ENCODE measurements at regions not wholly inside any gene's neighbourhood (a gene's known extent, or its start where the extent isn't known, plus 50 kb on each side); places are given as distances from the start of the nearest gene placed in this dataset.

DNA sequence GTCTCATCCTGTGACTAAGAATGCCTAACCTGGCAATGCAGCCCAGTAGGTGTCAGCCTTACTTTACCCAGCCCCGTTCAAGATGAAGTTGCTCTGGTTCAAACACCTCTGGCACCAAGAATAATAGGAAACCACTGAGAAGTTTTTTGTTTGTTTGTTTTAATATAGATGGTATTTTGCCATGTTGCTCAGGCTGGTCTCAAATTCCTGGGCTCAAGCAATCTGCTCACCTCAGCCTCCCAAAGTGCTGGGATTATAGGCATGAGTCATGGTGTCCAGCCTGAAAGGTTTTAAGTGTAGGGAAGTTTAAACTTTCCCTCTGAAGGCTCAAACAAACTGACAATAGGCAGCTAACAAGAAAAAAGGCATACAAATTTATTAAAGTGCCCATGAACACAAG is 51.2 kb upstream of the ABCC4 start:
- TF ChIP-seq, protein P1, sequence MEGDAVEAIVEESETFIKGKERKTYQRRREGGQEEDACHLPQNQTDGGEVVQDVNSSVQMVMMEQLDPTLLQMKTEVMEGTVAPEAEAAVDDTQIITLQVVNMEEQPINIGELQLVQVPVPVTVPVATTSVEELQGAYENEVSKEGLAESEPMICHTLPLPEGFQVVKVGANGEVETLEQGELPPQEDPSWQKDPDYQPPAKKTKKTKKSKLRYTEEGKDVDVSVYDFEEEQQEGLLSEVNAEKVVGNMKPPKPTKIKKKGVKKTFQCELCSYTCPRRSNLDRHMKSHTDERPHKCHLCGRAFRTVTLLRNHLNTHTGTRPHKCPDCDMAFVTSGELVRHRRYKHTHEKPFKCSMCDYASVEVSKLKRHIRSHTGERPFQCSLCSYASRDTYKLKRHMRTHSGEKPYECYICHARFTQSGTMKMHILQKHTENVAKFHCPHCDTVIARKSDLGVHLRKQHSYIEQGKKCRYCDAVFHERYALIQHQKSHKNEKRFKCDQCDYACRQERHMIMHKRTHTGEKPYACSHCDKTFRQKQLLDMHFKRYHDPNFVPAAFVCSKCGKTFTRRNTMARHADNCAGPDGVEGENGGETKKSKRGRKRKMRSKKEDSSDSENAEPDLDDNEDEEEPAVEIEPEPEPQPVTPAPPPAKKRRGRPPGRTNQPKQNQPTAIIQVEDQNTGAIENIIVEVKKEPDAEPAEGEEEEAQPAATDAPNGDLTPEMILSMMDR (IDR thresholded peaks at IDR 0.05 in 8 of 11, conservative IDR thresholded peaks at IDR 0.05 in 3 of 11) = no peak
- TF ChIP-seq POLR2A (IDR thresholded peaks at IDR 0.05) = no peak
- TF ChIP-seq POLR2AphosphoS5 (IDR thresholded peaks at IDR 0.05) = no peak
- no peak for DNase-seq
- no peaks in the 10 kb centered on the region for H3K27me3 ChIP-seq (replicated peaks in 1 of 7)
- no peaks in the 10 kb centered on the region for H3K36me3 ChIP-seq
- no peak overlapping the region for H3K4me3 ChIP-seq
- H3K9me3 ChIP-seq = peaks cover 0 to 8% (median 0%) of the 10 kb centered on the region in 8 donors
- no peak overlapping the region for H3K27ac ChIP-seq
- no peaks in the 10 kb centered on the region for H3K4me1 ChIP-seq
- intact Hi-C loops (cut with DNase I; ENCODE audit: low total_unique reads) = no loop called here
- 4 to 95% (median 85%) methylated on average over 1 of the region's 1 CpG for WGBS, 5 donors

DNA sequence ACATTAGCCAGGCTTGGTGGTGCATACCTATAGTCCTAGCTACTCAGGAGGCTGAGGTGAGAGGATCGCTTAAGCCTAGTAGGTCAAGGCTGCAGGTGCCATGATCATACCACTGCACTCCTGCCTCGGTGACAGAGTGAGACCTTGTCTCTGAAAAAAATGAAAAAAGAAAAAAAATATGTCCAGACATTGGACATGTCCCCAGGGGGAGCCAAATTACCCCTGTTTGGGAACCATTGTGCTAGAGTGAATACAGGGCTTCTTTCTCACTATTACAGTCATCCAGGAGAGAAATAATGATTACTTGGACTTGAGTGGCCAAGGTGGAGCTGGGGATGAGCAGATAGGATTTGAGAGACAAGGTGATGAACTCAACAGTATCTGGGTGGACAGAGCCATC is 52.9 kb upstream of the ABCC4 start:
- H3K4me3 ChIP-seq = no peak overlapping the region
- no peaks in the 10 kb centered on the region for H3K36me3 ChIP-seq
- peaks cover 0 to 8% (median 0%) of the 10 kb centered on the region in 8 donors for H3K9me3 ChIP-seq
- H3K27ac ChIP-seq = no peak overlapping the region
- 47 to 86% (median 83%) methylated on average over 2 of the region's 2 CpGs for WGBS, 5 donors
- TF ChIP-seq, protein P1 (IDR thresholded peaks at IDR 0.05 in 8 of 11, conservative IDR thresholded peaks at IDR 0.05 in 3 of 11) = no peak
- no peak for TF ChIP-seq POLR2A (IDR thresholded peaks at IDR 0.05)
- no peak for TF ChIP-seq POLR2AphosphoS5 (IDR thresholded peaks at IDR 0.05)
- no peaks in the 10 kb centered on the region for H3K4me1 ChIP-seq
- H3K27me3 ChIP-seq (replicated peaks in 1 of 7) = no peaks in the 10 kb centered on the region
- intact Hi-C loops (cut with DNase I; ENCODE audit: low total_unique reads) = no loop called here
- DNase-seq = peak; percentile 14

DNA sequence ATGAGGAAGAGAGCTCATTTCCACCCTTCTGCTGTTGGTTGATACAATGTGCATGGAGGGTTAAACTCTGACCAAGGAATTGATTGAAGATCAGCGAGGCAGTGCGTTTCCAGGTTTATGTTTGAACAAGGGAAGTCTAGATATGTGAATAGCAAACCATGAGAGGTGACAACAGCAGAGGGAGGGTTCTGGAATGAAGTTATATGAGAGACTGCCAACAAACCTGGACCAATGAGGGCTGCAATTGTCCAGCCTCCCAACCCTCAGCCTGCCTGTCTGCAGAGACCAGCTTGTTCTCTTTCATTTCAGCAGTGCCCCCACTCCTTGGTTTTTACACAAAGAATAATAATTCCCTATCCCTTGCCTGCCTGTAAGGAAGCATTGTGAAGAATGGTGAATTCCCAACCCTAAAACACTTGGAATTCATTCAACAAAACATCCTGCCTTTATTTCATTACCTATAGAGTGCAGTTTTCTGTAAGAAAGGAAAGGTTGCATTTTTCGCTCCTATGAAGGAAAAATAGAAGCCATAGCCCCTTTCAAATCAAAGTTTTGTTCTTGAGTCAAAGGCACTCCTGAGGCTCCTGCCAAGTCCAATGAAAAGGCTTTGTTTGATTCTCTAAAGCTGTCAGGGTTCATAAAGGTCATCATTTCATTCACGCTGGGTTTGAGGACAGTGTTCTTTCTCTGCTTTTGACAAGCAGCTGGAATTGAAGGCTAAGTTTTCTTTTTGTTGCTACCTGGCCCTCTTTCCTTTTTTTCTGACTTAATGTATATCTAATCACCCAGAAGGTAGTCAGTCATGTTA is 53.6 kb upstream of the ABCC4 start:
- 77 to 89% (median 83%) methylated on average over 4 of the region's 4 CpGs for WGBS, 5 donors
- intact Hi-C loops (cut with DNase I; ENCODE audit: low total_unique reads) = no loop called here
- H3K4me1 ChIP-seq = no peaks in the 10 kb centered on the region
- no peak overlapping the region for H3K4me3 ChIP-seq
- DNase-seq = peak; percentile 39
- no peak overlapping the region for H3K27ac ChIP-seq
- peaks cover 0 to 8% (median 0%) of the 10 kb centered on the region in 8 donors for H3K9me3 ChIP-seq
- no peaks in the 10 kb centered on the region for H3K27me3 ChIP-seq (replicated peaks in 1 of 7)
- no peaks in the 10 kb centered on the region for H3K36me3 ChIP-seq
- TF ChIP-seq POLR2A (IDR thresholded peaks at IDR 0.05) = no peak
- TF ChIP-seq, protein P1 (IDR thresholded peaks at IDR 0.05 in 8 of 11, conservative IDR thresholded peaks at IDR 0.05 in 3 of 11) = no peak

DNA sequence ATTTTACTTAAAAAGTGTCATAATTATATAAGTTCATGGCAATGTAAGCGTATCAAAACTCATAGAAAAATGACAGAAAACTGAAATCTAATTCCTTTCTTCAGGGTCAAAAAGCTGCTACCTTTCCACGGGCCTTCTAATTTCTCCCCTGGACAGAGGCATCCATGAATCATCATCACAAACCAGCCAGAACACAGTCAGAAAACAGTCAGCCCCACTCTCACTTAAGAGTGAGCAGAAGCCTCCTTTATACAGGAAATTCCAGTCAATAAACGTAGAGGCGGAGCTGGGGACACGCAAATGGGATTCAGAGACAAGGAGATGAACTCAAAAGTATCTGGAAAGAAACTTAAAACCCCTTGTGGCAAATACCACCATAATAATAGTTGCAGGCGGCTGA is 54.2 kb upstream of the ABCC4 start:
- TF ChIP-seq, protein P1 (IDR thresholded peaks at IDR 0.05 in 8 of 11, conservative IDR thresholded peaks at IDR 0.05 in 3 of 11) = no peak
- no peak for TF ChIP-seq POLR2AphosphoS5 (IDR thresholded peaks at IDR 0.05)
- TF ChIP-seq POLR2A (IDR thresholded peaks at IDR 0.05) = no peak
- 64 to 87% (median 80%) methylated on average over 6 of the region's 6 CpGs for WGBS, 5 donors
- intact Hi-C loops (cut with DNase I; ENCODE audit: low total_unique reads) = no loop called here
- Histone ChIP-seq H3K4me1 (no peaks in the 10 kb centered on the region), H3K4me3 (no peak overlapping the region), H3K27ac (no peak overlapping the region), H3K36me3 (no peaks in the 10 kb centered on the region), H3K27me3 (replicated peaks in 1 of 7) (no peaks in the 10 kb centered on the region), H3K9me3 (peaks cover 0 to 8% (median 0%) of the 10 kb centered on the region in 8 donors)
- peak; percentile 9 for DNase-seq

Data from spleen (tissue), 11 donors.